ENCODE measurements at regions not wholly inside any gene's neighbourhood (a gene's known extent, or its start where the extent isn't known, plus 50 kb on each side); places are given as distances from the start of the nearest gene placed in this dataset.
A peak's percentile ranks its signal among the peaks of the same experiment; 100 is the strongest.

DNA sequence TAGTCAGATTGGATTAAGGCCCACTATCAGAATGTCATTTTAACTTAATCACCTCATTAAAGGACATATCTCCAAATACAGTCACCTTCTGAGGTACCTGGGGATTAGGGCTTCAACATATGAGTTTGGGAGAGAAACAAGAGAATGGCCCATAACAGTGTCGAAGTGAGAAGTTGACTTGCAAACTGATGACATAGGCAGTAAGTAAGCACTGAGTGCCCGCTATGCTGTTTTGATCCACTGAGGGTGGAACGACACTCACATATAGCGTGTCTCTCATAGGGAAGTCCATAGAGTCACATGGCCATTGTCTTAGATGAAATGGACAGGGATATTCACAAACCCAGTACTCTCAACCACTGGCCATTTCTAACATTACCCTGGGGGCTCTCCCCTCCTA is 264.2 kb downstream of the SAMD5 start:
- TF ChIP-seq, protein P1, sequence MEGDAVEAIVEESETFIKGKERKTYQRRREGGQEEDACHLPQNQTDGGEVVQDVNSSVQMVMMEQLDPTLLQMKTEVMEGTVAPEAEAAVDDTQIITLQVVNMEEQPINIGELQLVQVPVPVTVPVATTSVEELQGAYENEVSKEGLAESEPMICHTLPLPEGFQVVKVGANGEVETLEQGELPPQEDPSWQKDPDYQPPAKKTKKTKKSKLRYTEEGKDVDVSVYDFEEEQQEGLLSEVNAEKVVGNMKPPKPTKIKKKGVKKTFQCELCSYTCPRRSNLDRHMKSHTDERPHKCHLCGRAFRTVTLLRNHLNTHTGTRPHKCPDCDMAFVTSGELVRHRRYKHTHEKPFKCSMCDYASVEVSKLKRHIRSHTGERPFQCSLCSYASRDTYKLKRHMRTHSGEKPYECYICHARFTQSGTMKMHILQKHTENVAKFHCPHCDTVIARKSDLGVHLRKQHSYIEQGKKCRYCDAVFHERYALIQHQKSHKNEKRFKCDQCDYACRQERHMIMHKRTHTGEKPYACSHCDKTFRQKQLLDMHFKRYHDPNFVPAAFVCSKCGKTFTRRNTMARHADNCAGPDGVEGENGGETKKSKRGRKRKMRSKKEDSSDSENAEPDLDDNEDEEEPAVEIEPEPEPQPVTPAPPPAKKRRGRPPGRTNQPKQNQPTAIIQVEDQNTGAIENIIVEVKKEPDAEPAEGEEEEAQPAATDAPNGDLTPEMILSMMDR (conservative IDR thresholded peaks at IDR 0.05; ENCODE audit: low read depth, low read length): no peak
- DNase-seq (ENCODE audit: low read depth): no peak
- H3K4me3 ChIP-seq (ENCODE audit: low read length): no peak overlapping the region

DNA sequence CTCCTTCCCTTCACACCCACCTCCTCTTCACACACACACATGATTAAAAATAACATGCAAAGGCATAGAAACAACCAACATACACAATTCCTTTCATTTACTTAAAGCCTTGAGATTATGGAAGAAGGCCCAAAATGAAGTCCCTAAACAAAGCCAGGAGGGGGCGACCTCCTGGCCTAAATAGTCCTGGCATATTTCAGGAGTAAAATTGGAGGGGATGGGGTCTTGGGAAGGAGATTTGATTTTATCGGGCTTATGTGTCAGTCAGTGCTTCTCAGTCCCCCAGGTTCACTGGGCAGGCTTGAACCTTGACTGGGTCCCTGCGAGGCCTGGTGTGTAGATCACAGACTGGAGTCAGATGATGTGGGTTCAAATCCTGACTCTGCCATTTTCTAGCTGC is 266.4 kb downstream of the SAMD5 start:
- no peak for DNase-seq (ENCODE audit: low read depth)
- no peak overlapping the region for H3K4me3 ChIP-seq (ENCODE audit: low read length)
- TF ChIP-seq, protein P1 (conservative IDR thresholded peaks at IDR 0.05; ENCODE audit: low read depth, low read length): peak; percentile 37

GRCh38 chr6:147776631-147777213 is 268.2 kb downstream of the SAMD5 start:
- no peak for DNase-seq (ENCODE audit: low read depth)
- no peak overlapping the region for H3K4me3 ChIP-seq (ENCODE audit: low read length)
- TF ChIP-seq, protein P1 (conservative IDR thresholded peaks at IDR 0.05; ENCODE audit: low read depth, low read length): no peak

DNA sequence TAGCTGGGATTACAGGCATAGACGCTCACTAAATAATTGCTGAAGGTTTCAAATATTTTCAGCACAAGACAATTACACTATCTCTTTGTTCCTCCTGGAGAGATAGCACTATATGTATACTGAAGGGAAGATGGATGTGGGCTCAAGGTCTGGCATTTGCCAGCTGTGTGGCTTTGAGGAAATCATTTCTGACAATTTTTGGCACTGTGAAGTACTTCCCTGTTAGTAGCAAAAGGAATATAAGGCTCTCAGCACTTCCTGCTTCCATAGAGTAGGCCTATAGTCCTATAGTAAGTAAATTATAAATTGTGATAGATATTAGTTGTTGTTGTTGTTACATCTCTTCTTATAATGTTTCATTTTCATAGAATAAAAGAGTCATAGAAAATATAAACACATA is 271.1 kb downstream of the SAMD5 start:
- DNase-seq (ENCODE audit: low read depth): no peak
- TF ChIP-seq, protein P1 (conservative IDR thresholded peaks at IDR 0.05; ENCODE audit: low read depth, low read length): no peak
- no peak overlapping the region for H3K4me3 ChIP-seq (ENCODE audit: low read length)

GRCh38 chr6:147782302-147782701 is 273.8 kb downstream of the SAMD5 start:
- peak; percentile 94 for DNase-seq (ENCODE audit: low read depth)

GRCh38 chr6:147784371-147784770 is 275.9 kb downstream of the SAMD5 start:
- no peak for DNase-seq (ENCODE audit: low read depth)
- TF ChIP-seq, protein P1 (conservative IDR thresholded peaks at IDR 0.05; ENCODE audit: low read depth, low read length): no peak
- no peak overlapping the region for H3K4me3 ChIP-seq (ENCODE audit: low read length)

More at GRCh38 chr6:147782302-147782701, 273.8 kb downstream of the SAMD5 start:
- TF ChIP-seq, protein P1 (conservative IDR thresholded peaks at IDR 0.05; ENCODE audit: low read depth, low read length): no peak
- no peak overlapping the region for H3K4me3 ChIP-seq (ENCODE audit: low read length)

GRCh38 chr6:147787417-147787816 is 278.9 kb downstream of the SAMD5 start:
- DNase-seq (ENCODE audit: low read depth): no peak
- TF ChIP-seq, protein P1 (conservative IDR thresholded peaks at IDR 0.05; ENCODE audit: low read depth, low read length): no peak
- no peak overlapping the region for H3K4me3 ChIP-seq (ENCODE audit: low read length)

Data from retinal pigment epithelial cell (primary cell).